HepG2 (cell line): ENCODE measurements at regions not wholly inside any gene's neighbourhood (a gene's known extent, or its start where the extent isn't known, plus 50 kb on each side); places are given as distances from the start of the nearest gene placed in this dataset.

Experiments
- ATAC-seq: fragments of 200-7000 bp; cut with Tn5 transposase; 3 replicates; pipeline ENCODE4 v1.9.1; 2020; ENCODE audit warnings: mild to moderate bottlenecking, moderate library complexity
- BruUV-seq: library from RNA; stranded (reverse); fragments of 400-500 nt; replicated peaks from 2 replicates; lab custom pipeline; 2021; lab: Mats Ljungman, UMichigan
- CTCF ChIA-PET: fragments of 300-600 bp; formaldehyde crosslinking; extraction: SDS; loops from one replicate; lab custom pipeline; 2021; ENCODE audit warnings: low total read pairs, inconsistent platforms, low intra/inter-chr PET ratio; lab: Yijun Ruan, JAX
- POLR2A ChIA-PET: fragments of 350-600 bp; sonication (Branson Sonifier 250); formaldehyde crosslinking; loops from one replicate; lab custom pipeline; 2020; ENCODE audit warnings: antibody characterized with exemption, inconsistent platforms; lab: Yijun Ruan, JAX
- DNase-seq: peaks from one replicate; pipeline ENCODE4 v3.0.0-alpha.2; 2015; ENCODE audit warnings: low spot score
- FAIRE-seq: peaks from 3 replicates; lab custom pipeline; 2011; peaks lifted over from hg19 to GRCh38; lab: Jason Lieb, UNC
- H2AFZ ChIP-seq: one replicate; pipeline ENCODE4 v1.6.1; 2011; ENCODE audit warnings: low read length, inconsistent platforms
- H3K27ac ChIP-seq: fragments of 300-600 bp; 3 replicates; pipeline ENCODE4 v1.8.0; 2011; ENCODE audit warnings: mixed run types, mild to moderate bottlenecking, mixed read lengths, low read length, inconsistent platforms; ENCODE audit not compliant: insufficient read depth; ENCODE audit errors: extremely low read length
- H3K27me3 ChIP-seq, 2 experiments: fragments of 200-600 bp in 1 of 2; 2 replicates in 1 of 2; 3 replicates in 1 of 2; pipeline versions ENCODE4 v1.6.0 to v1.8.0; 2011; ENCODE audit warnings: low read length in 2 of 2, mild to moderate bottlenecking in 2 of 2, moderate library complexity in 2 of 2, inconsistent platforms in 1 of 2; ENCODE audit not compliant: insufficient read depth in 2 of 2, control insufficient read depth in 1 of 2
- H3K36me3 ChIP-seq, 2 experiments: fragments of 200-600 bp in 1 of 2; replicated peaks in 1 of 2; 2 replicates in 1 of 2; 3 replicates in 1 of 2; pipeline versions ENCODE4 v1.5.1 to v1.8.0; 2011; ENCODE audit warnings: low read length in 2 of 2, inconsistent platforms in 1 of 2; ENCODE audit not compliant: insufficient read depth in 2 of 2, control insufficient read depth in 1 of 2
- H3K4me1 ChIP-seq: 2 replicates; pipeline ENCODE4 v1.5.1; 2012; ENCODE audit warnings: low read length, inconsistent platforms; ENCODE audit not compliant: insufficient read depth
- H3K4me2 ChIP-seq: 2 replicates; pipeline ENCODE4 v1.6.0; 2011; ENCODE audit warnings: low read depth, low read length, inconsistent platforms
- H3K4me3 ChIP-seq, 3 experiments: fragments of 200-600 bp in 1 of 3; sonication (generic), shearing (Covaris generic) in 1 of 3; replicated peaks in 1 of 3; 2 replicates each; pipeline ENCODE4 v1.5.1; 2011 to 2016; ENCODE audit warnings: low read length in 3 of 3, inconsistent platforms in 2 of 3, low read depth in 2 of 3, mild to moderate bottlenecking in 2 of 3, control low read depth in 1 of 3, mixed read lengths in 1 of 3; ENCODE audit not compliant: insufficient read depth in 1 of 3
- H3K79me2 ChIP-seq: one replicate; pipeline ENCODE4 v1.6.1; 2011; ENCODE audit warnings: low read length, inconsistent platforms; ENCODE audit not compliant: insufficient read depth
- H3K9ac ChIP-seq: 2 replicates; pipeline ENCODE4 v1.6.0; 2011; ENCODE audit warnings: mild to moderate bottlenecking, low read depth, low read length, inconsistent platforms; ENCODE audit not compliant: insufficient read depth
- H3K9me3 ChIP-seq: 2 replicates; pipeline ENCODE4 v1.5.1; 2012; ENCODE audit warnings: mild to moderate bottlenecking, low read length
- H4K20me1 ChIP-seq: 2 replicates; pipeline ENCODE4 v1.6.0; 2011; ENCODE audit warnings: inconsistent platforms, mild to moderate bottlenecking, low read length, moderate library complexity; ENCODE audit not compliant: insufficient read depth
- AHR ChIP-seq: IDR thresholded peaks from 2 replicates; pipeline ENCODE4 v1.6.1; 2018; ENCODE audit warnings: missing genetic modification reagents, missing compliant biosample characterization
- CEBPZ ChIP-seq: IDR thresholded peaks from 2 replicates; pipeline ENCODE4 v1.6.1; 2012; ENCODE audit warnings: low read length, improper control_type of control experiment
- EHMT2 ChIP-seq: fragments of 200-600 bp; sonication (generic); IDR thresholded peaks from 2 replicates; pipeline ENCODE4 v1.7.0; 2017; ENCODE audit warnings: antibody characterized with exemption, low read depth, low read length, borderline replicate concordance
- EP300 ChIP-seq, 3 experiments: sonication (generic) in 1 of 3; formaldehyde crosslinking in 1 of 3; IDR thresholded peaks; 2 replicates each; pipeline versions ENCODE4 v1.5.1 to v1.6.1; 2011 to 2020; ENCODE audit warnings: low read depth in 2 of 3, low read length in 2 of 3, borderline replicate concordance in 1 of 3, improper control_type of control experiment in 1 of 3, mild to moderate bottlenecking in 1 of 3, missing genetic modification reagents in 1 of 3, moderate library complexity in 1 of 3
- FOSL1 ChIP-seq: sonication (generic); formaldehyde crosslinking; IDR thresholded peaks from 2 replicates; pipeline ENCODE4 v1.9.0; 2021; ENCODE audit warnings: missing genetic modification reagents, borderline replicate concordance
- HES4 ChIP-seq: sonication (generic); formaldehyde crosslinking; IDR thresholded peaks from 2 replicates; pipeline ENCODE4 v1.9.0; 2021; ENCODE audit warnings: mild to moderate bottlenecking, missing genetic modification reagents, borderline replicate concordance
- MAFF ChIP-seq: IDR thresholded peaks from 2 replicates; pipeline ENCODE4 v1.6.1; 2011; ENCODE audit warnings: low read depth, low read length, improper control_type of control experiment
- RXRA ChIP-seq: sonication (generic); formaldehyde crosslinking; IDR thresholded peaks from 2 replicates; pipeline ENCODE4 v1.5.1; 2020; ENCODE audit warnings: missing genetic modification reagents
- TFDP2 ChIP-seq: sonication (generic); formaldehyde crosslinking; IDR thresholded peaks from 2 replicates; pipeline ENCODE4 v1.4.0; 2020; ENCODE audit warnings: missing genetic modification reagents
- ZFP41 ChIP-seq: sonication (generic); formaldehyde crosslinking; IDR thresholded peaks from 2 replicates; pipeline ENCODE4 v1.4.0; 2020; ENCODE audit warnings: mild to moderate bottlenecking, missing genetic modification reagents, borderline replicate concordance
- ZMAT5 ChIP-seq: sonication (generic); formaldehyde crosslinking; IDR thresholded peaks from 2 replicates; pipeline ENCODE4 v1.5.0; 2020; ENCODE audit warnings: mild to moderate bottlenecking, low read depth, missing genetic modification reagents, borderline replicate concordance
- ZMYM4 ChIP-seq: sonication (generic); formaldehyde crosslinking; IDR thresholded peaks from 2 replicates; pipeline ENCODE4 v1.8.1; 2023; ENCODE audit warnings: mild to moderate bottlenecking, missing genetic modification reagents
- ZNF350 ChIP-seq: sonication (generic); formaldehyde crosslinking; IDR thresholded peaks from 2 replicates; pipeline ENCODE4 v1.4.0; 2020; ENCODE audit warnings: mild to moderate bottlenecking, low read depth, missing genetic modification reagents, borderline replicate concordance
- ZNF362 ChIP-seq: sonication (generic); formaldehyde crosslinking; IDR thresholded peaks from 2 replicates; pipeline ENCODE4 v1.4.0; 2020; ENCODE audit warnings: missing genetic modification reagents, mild to moderate bottlenecking, borderline replicate concordance
- ZNF740 ChIP-seq: sonication (generic); formaldehyde crosslinking; IDR thresholded peaks from 2 replicates; pipeline ENCODE4 v1.4.0; 2020; ENCODE audit warnings: missing genetic modification reagents
- ZNF761 ChIP-seq: sonication (generic); formaldehyde crosslinking; conservative IDR thresholded peaks from 2 replicates; pipeline ENCODE4 v1.4.0; 2020; ENCODE audit warnings: mild to moderate bottlenecking, missing genetic modification reagents
- ZNF850 ChIP-seq: sonication (generic); formaldehyde crosslinking; conservative IDR thresholded peaks from 2 replicates; pipeline ENCODE4 v1.9.0; 2021; ENCODE audit warnings: mild to moderate bottlenecking, missing genetic modification reagents
- ZSCAN31 ChIP-seq: sonication (generic); formaldehyde crosslinking; IDR thresholded peaks from 2 replicates; pipeline ENCODE4 v1.5.0; 2020; ENCODE audit warnings: low read depth, mild to moderate bottlenecking, missing genetic modification reagents
- WGBS: methylation state at CpG from one replicate; pipeline ENCODE4 v1.1.6; 2017; ENCODE audit warnings: low lambda C conversion rate; 5-methylcytosine and 5-hydroxymethylcytosine counted together
- in situ Hi-C: cut with HindIII; loops from 2 replicates; pipeline ENCODE4 v1.10.0; 2017; ENCODE audit warnings: low pct_unique_long_range_greater_than_20kb; ENCODE audit not compliant: extremely low pct_ligation_motif_present
- intact Hi-C: fragments of 100-400 bp; cut with micrococcal nuclease; formaldehyde crosslinking; loops from one replicate; pipeline ENCODE4 v1.10.0; 2022; ENCODE audit not compliant: unreplicated experiment

- no peaks in the 10 kb centered on the region for H3K27me3 ChIP-seq
- H3K36me3 ChIP-seq = no peaks in the 10 kb centered on the region; a peak in 1 of 5 replicates
- H3K79me2 ChIP-seq = no peaks in the 10 kb centered on the region
- ChIA-PET POLR2A (no interaction called here), CTCF (no interaction called here)
- H4K20me1 ChIP-seq = no peaks in the 10 kb centered on the region
- 93% methylated on average over 2 of the region's 2 CpGs for WGBS
- ATAC-seq (no peak), DNase-seq (no peak), FAIRE-seq (no peak)
- in situ Hi-C loops (no loop called here), intact Hi-C loops (no loop called here)
- no peak overlapping the region for H3K9ac ChIP-seq
- BruUV-seq = no TSS peak
- H3K4me2 ChIP-seq = no peak overlapping the region
- no peaks in the 10 kb centered on the region for H3K4me1 ChIP-seq
- H3K4me3 ChIP-seq = no peak overlapping the region
- no peaks in the 10 kb centered on the region for H3K9me3 ChIP-seq
- no peak overlapping the region for H3K27ac ChIP-seq
- no peak overlapping the region for H2AFZ ChIP-seq
- TF ChIP-seq ZSCAN31 = no peak
- TF ChIP-seq EP300 (IDR thresholded peaks at IDR 0.05; ENCODE audit: low read depth in 2 of 2, low read length in 2 of 2) = no peak
- TF ChIP-seq EP300 (CRISPR knock-in tag; IDR thresholded peaks at IDR 0.05; ENCODE audit: borderline replicate concordance) = no peak
- no peak for TF ChIP-seq ZMAT5 (CRISPR knock-in tag)
- TF ChIP-seq MAFF = no peak
- no peak for TF ChIP-seq ZNF350 (CRISPR knock-in tag)
- no peak for TF ChIP-seq TFDP2 (CRISPR knock-in tag)
- no peak for TF ChIP-seq CEBPZ
- TF ChIP-seq ZNF850 (CRISPR knock-in tag) = no peak
- no peak for TF ChIP-seq FOSL1 (CRISPR knock-in tag)
- no peak for TF ChIP-seq ZNF740 (CRISPR knock-in tag)
- no peak for TF ChIP-seq ZNF362 (CRISPR knock-in tag)
- TF ChIP-seq ZNF761 (CRISPR knock-in tag) = no peak
- TF ChIP-seq ZMYM4 = no peak
- no peak for TF ChIP-seq AHR
- no peak for TF ChIP-seq RXRA (CRISPR knock-in tag)
- no peak for TF ChIP-seq HES4 (CRISPR knock-in tag)
- TF ChIP-seq EHMT2 = no peak
- no peak for TF ChIP-seq ZFP41
Measured at GRCh38 chr10:52673468-52673867, 99.1 kb downstream of the MBL2 start.
